Neural progenitor cell (in vitro differentiated cells): ENCODE measurements at regions not wholly inside any gene's neighbourhood (a gene's known extent, or its start where the extent isn't known, plus 50 kb on each side); places are given as distances from the start of the nearest gene placed in this dataset.

Experiments
- EZH2 ChIP-seq: fragments of 200-600 bp; sonication (generic); IDR thresholded peaks from 2 replicates; pipeline ENCODE4 v1.6.1; 2017; ENCODE audit warnings: antibody characterized with exemption, mild to moderate bottlenecking, moderate library complexity
- TF ChIP-seq, protein P1 (sequence below): fragments of 200-600 bp; sonication (generic); IDR thresholded peaks from 2 replicates; pipeline ENCODE4 v1.5.1; 2017; ENCODE audit warnings: antibody characterized with exemption, mild to moderate bottlenecking

DNA sequence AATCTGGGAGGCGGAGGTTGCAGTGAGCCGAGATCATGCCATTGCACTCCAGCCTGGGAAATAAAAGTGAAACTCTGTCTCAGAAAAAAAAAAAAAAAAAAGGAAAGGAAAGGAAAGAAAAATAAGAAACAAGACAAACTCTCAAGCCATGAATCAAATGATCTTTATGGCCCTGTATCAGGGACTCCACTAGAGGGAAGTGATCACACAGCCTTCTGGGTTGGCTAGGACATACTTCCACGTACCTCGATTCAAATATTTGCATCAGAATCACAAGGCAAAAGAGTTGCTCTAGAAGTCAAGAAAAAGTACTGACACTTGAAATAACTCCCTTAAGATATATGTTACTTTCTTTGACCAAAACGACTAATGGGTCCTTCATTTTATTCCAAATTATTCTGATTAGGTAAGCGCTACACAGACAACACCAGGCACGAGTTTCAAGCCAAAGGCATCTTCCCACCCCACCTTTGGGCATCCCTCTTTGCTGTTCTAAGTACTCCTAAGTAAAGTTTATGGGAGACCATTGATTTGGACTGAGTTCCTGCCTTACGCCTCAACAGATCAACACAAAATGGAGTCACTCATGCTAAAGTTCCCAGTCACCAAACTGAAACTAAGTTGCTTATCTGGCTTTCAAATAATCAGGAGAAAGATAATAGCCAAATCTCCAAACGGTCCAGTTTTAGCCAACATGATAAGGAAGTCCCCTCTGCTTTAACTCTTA lies 77.5 kb upstream of the NT5E start:
- TF ChIP-seq, protein P1, sequence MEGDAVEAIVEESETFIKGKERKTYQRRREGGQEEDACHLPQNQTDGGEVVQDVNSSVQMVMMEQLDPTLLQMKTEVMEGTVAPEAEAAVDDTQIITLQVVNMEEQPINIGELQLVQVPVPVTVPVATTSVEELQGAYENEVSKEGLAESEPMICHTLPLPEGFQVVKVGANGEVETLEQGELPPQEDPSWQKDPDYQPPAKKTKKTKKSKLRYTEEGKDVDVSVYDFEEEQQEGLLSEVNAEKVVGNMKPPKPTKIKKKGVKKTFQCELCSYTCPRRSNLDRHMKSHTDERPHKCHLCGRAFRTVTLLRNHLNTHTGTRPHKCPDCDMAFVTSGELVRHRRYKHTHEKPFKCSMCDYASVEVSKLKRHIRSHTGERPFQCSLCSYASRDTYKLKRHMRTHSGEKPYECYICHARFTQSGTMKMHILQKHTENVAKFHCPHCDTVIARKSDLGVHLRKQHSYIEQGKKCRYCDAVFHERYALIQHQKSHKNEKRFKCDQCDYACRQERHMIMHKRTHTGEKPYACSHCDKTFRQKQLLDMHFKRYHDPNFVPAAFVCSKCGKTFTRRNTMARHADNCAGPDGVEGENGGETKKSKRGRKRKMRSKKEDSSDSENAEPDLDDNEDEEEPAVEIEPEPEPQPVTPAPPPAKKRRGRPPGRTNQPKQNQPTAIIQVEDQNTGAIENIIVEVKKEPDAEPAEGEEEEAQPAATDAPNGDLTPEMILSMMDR: no peak
- no peak for TF ChIP-seq EZH2
